Nephron progenitor cell (in vitro differentiated cells): ENCODE measurements at regions not wholly inside any gene's neighbourhood (a gene's known extent, or its start where the extent isn't known, plus 50 kb on each side); places are given as distances from the start of the nearest gene placed in this dataset.

ENCODE experiments used
- DNase-seq: peaks from one replicate; pipeline ENCODE4 v3.0.0; 2021
- H3K27ac Mint-ChIP-seq: 2 replicates; pipeline ENCODE4 v1.8.0; 2021; ENCODE audit warnings: mild to moderate bottlenecking, moderate library complexity, mixed read lengths
- H3K27me3 Mint-ChIP-seq: 2 replicates; pipeline ENCODE4 v1.8.0; 2021; ENCODE audit warnings: mild to moderate bottlenecking, low read depth, mixed read lengths; ENCODE audit not compliant: poor library complexity
- H3K36me3 Mint-ChIP-seq: 2 replicates; pipeline ENCODE4 v1.8.0; 2021; ENCODE audit warnings: low read depth, mixed read lengths
- H3K4me1 Mint-ChIP-seq: 2 replicates; pipeline ENCODE4 v1.8.0; 2021; ENCODE audit warnings: mixed read lengths
- H3K4me3 Mint-ChIP-seq: 2 replicates; pipeline ENCODE4 v1.8.0; 2021; ENCODE audit warnings: mild to moderate bottlenecking, moderate library complexity, mixed read lengths
- H3K9me3 Mint-ChIP-seq: 2 replicates; pipeline ENCODE4 v1.8.0; 2021; ENCODE audit warnings: mild to moderate bottlenecking, moderate library complexity, mixed read lengths
- TF ChIP-seq, protein P1 (sequence below): fragments of 200-600 bp; sonication (generic); IDR thresholded peaks from 2 replicates; pipeline ENCODE4 v1.5.0; 2021; ENCODE audit warnings: antibody characterized with exemption

DNA sequence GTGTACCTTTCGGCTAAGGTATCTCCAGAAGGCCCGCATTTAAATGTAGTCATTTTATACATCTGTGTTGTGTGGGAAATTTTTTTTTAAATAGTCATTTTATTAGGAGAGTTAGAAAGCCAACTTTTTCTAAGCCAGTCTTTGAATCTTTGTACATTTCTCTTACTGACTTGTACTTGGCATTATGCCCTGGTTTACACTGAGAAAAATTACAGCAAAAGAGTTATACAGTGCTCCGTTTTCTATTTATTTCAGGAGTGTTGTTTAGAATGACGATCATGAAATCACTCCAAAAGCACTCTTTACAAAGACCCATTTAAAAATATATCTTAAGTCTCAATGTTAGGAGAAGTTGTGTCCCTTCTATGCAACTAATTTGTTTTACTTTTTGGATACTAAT, 91.8 kb downstream of the CYB561 start:
- no peaks in the 10 kb centered on the region for H3K9me3 Mint-ChIP-seq
- no peak for DNase-seq
- H3K27me3 Mint-ChIP-seq = no peaks in the 10 kb centered on the region
- H3K4me1 Mint-ChIP-seq = peaks cover 30% of the 10 kb centered on the region
- peaks cover 5% of the 10 kb centered on the region for H3K36me3 Mint-ChIP-seq
- TF ChIP-seq, protein P1, sequence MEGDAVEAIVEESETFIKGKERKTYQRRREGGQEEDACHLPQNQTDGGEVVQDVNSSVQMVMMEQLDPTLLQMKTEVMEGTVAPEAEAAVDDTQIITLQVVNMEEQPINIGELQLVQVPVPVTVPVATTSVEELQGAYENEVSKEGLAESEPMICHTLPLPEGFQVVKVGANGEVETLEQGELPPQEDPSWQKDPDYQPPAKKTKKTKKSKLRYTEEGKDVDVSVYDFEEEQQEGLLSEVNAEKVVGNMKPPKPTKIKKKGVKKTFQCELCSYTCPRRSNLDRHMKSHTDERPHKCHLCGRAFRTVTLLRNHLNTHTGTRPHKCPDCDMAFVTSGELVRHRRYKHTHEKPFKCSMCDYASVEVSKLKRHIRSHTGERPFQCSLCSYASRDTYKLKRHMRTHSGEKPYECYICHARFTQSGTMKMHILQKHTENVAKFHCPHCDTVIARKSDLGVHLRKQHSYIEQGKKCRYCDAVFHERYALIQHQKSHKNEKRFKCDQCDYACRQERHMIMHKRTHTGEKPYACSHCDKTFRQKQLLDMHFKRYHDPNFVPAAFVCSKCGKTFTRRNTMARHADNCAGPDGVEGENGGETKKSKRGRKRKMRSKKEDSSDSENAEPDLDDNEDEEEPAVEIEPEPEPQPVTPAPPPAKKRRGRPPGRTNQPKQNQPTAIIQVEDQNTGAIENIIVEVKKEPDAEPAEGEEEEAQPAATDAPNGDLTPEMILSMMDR = no peak
- H3K27ac Mint-ChIP-seq = no peak overlapping the region
- no peak overlapping the region for H3K4me3 Mint-ChIP-seq

DNA sequence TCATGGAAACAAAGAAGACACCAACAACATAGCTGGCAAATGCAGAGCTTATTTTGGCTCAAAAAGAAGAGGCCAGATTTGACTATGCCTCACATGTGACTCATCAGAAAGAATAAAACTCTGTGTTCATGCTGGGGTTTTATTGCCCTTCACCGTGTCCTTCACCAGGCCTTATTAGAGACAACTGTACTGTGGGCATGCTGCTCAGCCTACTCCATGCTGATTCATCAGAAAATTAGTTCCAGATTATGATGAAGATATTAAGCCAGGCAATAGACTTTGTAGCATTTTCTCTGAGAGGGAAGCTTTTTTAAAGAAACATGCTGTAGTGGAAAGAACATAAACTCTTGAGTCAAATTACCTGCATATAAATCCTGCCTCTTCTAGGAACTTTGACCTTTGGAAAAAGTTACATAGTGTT, 89.8 kb downstream of the CYB561 start:
- TF ChIP-seq, protein P1 = no peak
- no peaks in the 10 kb centered on the region for H3K27me3 Mint-ChIP-seq
- H3K9me3 Mint-ChIP-seq = no peaks in the 10 kb centered on the region
- peaks cover 5% of the 10 kb centered on the region for H3K36me3 Mint-ChIP-seq
- no peak overlapping the region for H3K27ac Mint-ChIP-seq
- peaks cover 31% of the 10 kb centered on the region for H3K4me1 Mint-ChIP-seq
- no peak overlapping the region for H3K4me3 Mint-ChIP-seq
- no peak for DNase-seq

DNA sequence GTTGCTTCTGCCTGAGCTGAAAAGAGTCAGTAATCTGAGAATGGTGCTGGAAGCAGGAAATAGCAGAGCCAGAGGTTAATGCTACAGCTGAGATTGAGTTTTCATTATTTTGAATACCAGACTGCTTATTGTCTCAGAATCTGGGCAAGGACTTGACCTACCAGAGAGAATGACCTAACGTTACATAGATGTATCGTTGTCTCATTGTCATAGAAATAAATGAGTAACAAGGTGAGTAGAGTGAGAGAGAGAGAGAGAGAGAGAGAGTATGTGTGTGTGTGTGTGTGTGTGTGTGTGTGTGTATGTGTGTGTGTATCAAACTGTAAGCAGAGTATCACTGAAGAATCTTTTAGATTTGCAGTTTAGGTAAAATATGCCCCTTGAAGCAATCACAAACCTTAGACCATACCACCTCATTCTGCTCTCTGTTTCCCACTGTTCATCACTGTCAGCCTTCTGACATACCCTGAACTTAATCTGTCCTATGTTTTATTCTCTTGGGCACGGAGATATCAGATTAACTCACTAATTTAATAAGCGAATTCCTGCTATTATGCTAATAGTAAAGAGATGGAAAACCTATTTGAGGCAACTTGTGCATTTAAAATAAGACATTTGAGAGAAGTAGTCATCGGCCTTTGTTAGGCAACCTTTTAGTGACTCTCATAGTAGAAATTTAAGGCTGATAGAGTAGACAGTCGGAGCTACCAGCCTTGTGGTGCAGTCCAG, 87.8 kb downstream of the CYB561 start:
- Mint-ChIP-seq H3K36me3 (no peaks in the 10 kb centered on the region), H3K4me3 (no peak overlapping the region), H3K4me1 (peaks cover 22% of the 10 kb centered on the region), H3K27me3 (peaks cover 4% of the 10 kb centered on the region), H3K9me3 (no peaks in the 10 kb centered on the region), H3K27ac (peak overlapping the region; percentile 27)
- no peak for DNase-seq
- TF ChIP-seq, protein P1 = no peak

DNA sequence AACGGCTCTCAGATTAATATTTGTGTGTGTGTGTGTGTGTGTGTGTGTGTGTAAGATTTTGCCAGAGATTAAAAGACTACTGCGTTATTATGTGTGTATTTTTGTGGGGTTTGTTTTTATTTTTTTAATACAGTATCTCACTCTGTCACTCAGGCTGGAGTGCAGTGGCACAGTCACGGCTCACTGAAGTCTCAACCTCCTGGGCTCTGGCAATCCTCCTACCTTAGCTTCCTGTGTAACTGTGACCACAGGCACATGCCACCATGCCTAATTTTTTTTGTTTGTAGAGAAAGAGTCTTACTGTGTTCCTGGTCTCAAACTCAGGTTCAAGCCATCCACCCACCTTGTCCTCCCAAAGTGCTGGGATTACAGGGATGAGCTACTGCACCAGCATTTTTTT, 87.2 kb downstream of the CYB561 start:
- Mint-ChIP-seq H3K27me3 (peaks cover 7% of the 10 kb centered on the region), H3K9me3 (no peaks in the 10 kb centered on the region), H3K36me3 (no peaks in the 10 kb centered on the region), H3K4me3 (no peak overlapping the region), H3K4me1 (peaks cover 22% of the 10 kb centered on the region), H3K27ac (peak overlapping the region; percentile 9)
- DNase-seq = no peak
- TF ChIP-seq, protein P1 = no peak

DNA sequence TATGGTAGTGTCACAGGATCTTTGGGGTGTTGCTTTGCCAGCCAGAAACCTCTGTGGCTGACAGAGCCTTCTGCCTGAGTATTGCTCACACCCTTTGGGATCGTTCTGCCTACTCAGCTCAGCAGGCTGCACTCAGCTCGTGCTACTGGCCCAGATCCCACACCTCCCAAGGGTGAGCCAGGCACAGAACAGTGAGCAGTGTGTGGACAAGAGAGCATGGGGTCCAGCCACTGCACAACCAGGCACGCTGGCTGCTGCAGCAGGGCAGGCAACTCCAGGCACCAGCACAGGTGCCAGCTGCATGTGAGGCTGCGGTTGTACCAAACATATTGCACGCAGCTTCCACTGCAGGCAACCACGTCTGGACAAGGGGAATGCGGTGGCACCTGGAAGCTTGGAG, 84.9 kb downstream of the CYB561 start:
- peaks cover 39% of the 10 kb centered on the region for H3K4me1 Mint-ChIP-seq
- no peaks in the 10 kb centered on the region for H3K9me3 Mint-ChIP-seq
- no peak overlapping the region for H3K4me3 Mint-ChIP-seq
- H3K27ac Mint-ChIP-seq = no peak overlapping the region
- no peaks in the 10 kb centered on the region for H3K36me3 Mint-ChIP-seq
- TF ChIP-seq, protein P1 = no peak
- H3K27me3 Mint-ChIP-seq = peaks cover 7% of the 10 kb centered on the region
- no peak for DNase-seq

DNA sequence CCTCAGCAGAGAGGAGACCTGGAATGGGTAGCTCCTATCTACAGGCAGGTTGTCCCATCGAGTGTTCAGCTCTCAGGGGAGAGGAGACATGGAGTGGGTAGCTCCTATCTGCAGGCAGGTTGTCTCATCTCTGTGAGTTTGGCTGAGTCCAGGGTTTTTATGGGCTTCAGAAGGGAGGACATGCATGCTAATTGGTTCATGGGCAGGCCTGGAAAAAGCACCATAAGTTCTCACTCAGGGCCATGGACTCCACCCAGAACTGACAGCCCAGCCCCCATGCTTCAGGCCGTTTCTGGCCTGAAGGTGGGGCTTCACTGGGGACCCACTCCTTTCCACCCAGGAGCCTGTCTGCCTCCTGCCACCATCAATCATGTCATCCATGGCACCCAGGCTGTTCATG, 84.0 kb downstream of the CYB561 start:
- Mint-ChIP-seq H3K36me3 (no peaks in the 10 kb centered on the region), H3K27ac (no peak overlapping the region), H3K27me3 (peaks cover 7% of the 10 kb centered on the region)

More for the DNA sequence above, 84.0 kb downstream of the CYB561 start:
- Mint-ChIP-seq H3K9me3 (no peaks in the 10 kb centered on the region), H3K4me3 (no peak overlapping the region), H3K4me1 (peaks cover 43% of the 10 kb centered on the region)
- TF ChIP-seq, protein P1 = no peak
- no peak for DNase-seq
